ENCODE measurements at regions not wholly inside any gene's neighbourhood (a gene's known extent, or its start where the extent isn't known, plus 50 kb on each side); places are given as distances from the start of the nearest gene placed in this dataset.

DNA sequence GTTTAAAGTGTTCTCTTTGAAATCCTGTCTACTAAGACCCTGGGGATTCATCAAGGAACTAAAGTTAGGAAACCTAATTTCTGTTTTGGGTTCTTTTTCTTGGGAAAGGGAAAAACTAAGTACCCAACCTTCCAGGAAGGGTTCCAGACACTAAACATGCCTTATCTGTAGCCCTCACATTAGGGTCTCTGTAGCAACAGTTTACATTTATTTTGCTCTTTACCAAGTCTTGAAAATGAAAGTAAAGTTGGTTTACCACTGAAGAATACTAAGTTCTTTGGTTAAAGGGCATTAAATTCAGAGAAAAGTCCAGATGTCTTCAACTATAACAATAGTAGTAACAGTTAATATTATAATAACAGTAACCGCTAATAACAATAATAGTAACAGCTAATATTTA, 207.5 kb upstream of the CDKN3 start:
- Histone ChIP-seq H3K4me3 (no peak overlapping the region), H3K27ac (no peak overlapping the region), H3K27me3 (no peaks in the 10 kb centered on the region), H3K36me3 (no peaks in the 10 kb centered on the region), H3K4me1 (peaks cover 0 to 6% of the 10 kb centered on the region in 2 donors), H3K9me3 (no peaks in the 10 kb centered on the region)
- TF ChIP-seq, protein P1, sequence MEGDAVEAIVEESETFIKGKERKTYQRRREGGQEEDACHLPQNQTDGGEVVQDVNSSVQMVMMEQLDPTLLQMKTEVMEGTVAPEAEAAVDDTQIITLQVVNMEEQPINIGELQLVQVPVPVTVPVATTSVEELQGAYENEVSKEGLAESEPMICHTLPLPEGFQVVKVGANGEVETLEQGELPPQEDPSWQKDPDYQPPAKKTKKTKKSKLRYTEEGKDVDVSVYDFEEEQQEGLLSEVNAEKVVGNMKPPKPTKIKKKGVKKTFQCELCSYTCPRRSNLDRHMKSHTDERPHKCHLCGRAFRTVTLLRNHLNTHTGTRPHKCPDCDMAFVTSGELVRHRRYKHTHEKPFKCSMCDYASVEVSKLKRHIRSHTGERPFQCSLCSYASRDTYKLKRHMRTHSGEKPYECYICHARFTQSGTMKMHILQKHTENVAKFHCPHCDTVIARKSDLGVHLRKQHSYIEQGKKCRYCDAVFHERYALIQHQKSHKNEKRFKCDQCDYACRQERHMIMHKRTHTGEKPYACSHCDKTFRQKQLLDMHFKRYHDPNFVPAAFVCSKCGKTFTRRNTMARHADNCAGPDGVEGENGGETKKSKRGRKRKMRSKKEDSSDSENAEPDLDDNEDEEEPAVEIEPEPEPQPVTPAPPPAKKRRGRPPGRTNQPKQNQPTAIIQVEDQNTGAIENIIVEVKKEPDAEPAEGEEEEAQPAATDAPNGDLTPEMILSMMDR (IDR thresholded peaks at IDR 0.05), result no peak
- intact Hi-C loops (cut with DNase I), result no loop called here
- ATAC-seq, result no peak
- DNase-seq, result no peak

GRCh38 chr14:54189748-54190354, 207.0 kb upstream of the CDKN3 start:
- Histone ChIP-seq H3K27me3 (no peaks in the 10 kb centered on the region), H3K9me3 (no peaks in the 10 kb centered on the region), H3K4me1 (peaks cover 0 to 6% of the 10 kb centered on the region in 2 donors), H3K27ac (no peak overlapping the region), H3K4me3 (no peak overlapping the region), H3K36me3 (no peaks in the 10 kb centered on the region)
- intact Hi-C loops (cut with DNase I), result no loop called here
- peak; percentile 94 for ATAC-seq
- no peak for DNase-seq
- TF ChIP-seq, protein P1 (IDR thresholded peaks at IDR 0.05), result no peak

DNA sequence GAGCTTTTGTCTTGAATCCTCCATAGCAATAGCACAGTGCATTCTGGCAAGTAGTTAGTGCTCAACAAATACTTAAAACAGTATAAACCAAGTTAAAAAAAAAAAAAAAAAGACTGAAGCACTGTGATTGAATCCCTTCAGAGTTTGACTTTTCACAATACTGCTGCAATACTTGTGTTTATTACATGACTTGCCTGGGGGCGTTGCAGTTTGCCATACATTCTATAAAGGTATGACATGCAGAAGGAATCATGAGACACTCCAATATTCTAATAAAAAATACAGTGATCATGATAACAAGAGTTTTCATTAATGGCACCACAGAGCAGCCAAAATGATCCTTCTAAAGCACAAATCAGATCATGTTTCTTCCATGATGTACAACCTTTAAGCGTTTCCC, 205.0 kb upstream of the CDKN3 start:
- intact Hi-C loops (cut with DNase I), result no loop called here
- ATAC-seq, result no peak
- Histone ChIP-seq H3K4me3 (no peak overlapping the region), H3K27ac (no peak overlapping the region), H3K4me1 (peaks cover 0 to 6% of the 10 kb centered on the region in 2 donors), H3K27me3 (no peaks in the 10 kb centered on the region), H3K9me3 (no peaks in the 10 kb centered on the region), H3K36me3 (no peaks in the 10 kb centered on the region)
- TF ChIP-seq, protein P1 (IDR thresholded peaks at IDR 0.05), result no peak
- no peak for DNase-seq

DNA sequence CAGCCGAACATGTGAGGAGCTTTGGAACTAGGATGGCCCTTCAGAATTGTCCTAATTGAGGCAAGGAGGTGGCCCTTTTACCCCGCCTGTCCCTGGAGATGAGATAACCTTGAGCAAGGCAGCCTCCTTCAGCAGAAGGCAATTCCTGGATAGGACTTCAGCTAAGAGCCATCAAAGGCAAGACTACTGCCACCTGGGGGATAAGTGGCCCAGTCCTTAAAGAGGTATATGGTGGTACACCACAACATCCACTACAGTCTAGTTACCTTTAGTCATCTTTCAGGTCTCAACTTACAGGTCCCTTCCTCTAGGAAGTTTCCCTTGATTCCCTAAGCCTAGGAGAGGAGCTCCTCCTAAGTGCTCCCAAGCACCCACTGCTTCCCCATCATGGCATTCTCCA, 204.2 kb upstream of the CDKN3 start:
- no peak for ATAC-seq
- no peaks in the 10 kb centered on the region for H3K9me3 ChIP-seq
- DNase-seq, result no peak

GRCh38 chr14:54193871-54194270, 202.9 kb upstream of the CDKN3 start:
- Histone ChIP-seq H3K36me3 (no peaks in the 10 kb centered on the region), H3K4me1 (peaks cover 0 to 6% of the 10 kb centered on the region in 2 donors), H3K27me3 (no peaks in the 10 kb centered on the region), H3K4me3 (no peak overlapping the region), H3K9me3 (no peaks in the 10 kb centered on the region), H3K27ac (no peak overlapping the region)
- DNase-seq (no peak), ATAC-seq (no peak)
- TF ChIP-seq, protein P1 (IDR thresholded peaks at IDR 0.05), result no peak
- intact Hi-C loops (cut with DNase I), result no loop called here

More for the DNA sequence above, 204.2 kb upstream of the CDKN3 start:
- no peaks in the 10 kb centered on the region for H3K36me3 ChIP-seq
- peaks cover 0 to 6% of the 10 kb centered on the region in 2 donors for H3K4me1 ChIP-seq
- no peaks in the 10 kb centered on the region for H3K27me3 ChIP-seq
- no peak overlapping the region for H3K27ac ChIP-seq
- no peak overlapping the region for H3K4me3 ChIP-seq
- TF ChIP-seq, protein P1 (IDR thresholded peaks at IDR 0.05), result no peak
- intact Hi-C loops (cut with DNase I), result no loop called here

Data from left lung (tissue), 4 donors.